GM23338 (cell line): ENCODE measurements at regions not wholly inside any gene's neighbourhood (a gene's known extent, or its start where the extent isn't known, plus 50 kb on each side); places are given as distances from the start of the nearest gene placed in this dataset.

ENCODE experiments used
- CREB1 ChIP-seq: fragments of 250-450 bp; sonication (Bioruptor Pico); IDR thresholded peaks from 2 replicates; pipeline ENCODE4 v1.5.0; 2020; ENCODE audit warnings: low read depth, mild to moderate bottlenecking, moderate library complexity
- EZH2 ChIP-seq: fragments of 200-600 bp; sonication (generic); IDR thresholded peaks from one replicate; pipeline ENCODE4 v1.8.0; 2017; ENCODE audit warnings: antibody characterized with exemption, mild to moderate bottlenecking, low read depth; ENCODE audit not compliant: unreplicated experiment
- EZH2phosphoT487 ChIP-seq: fragments of 200-600 bp; sonication (generic); IDR thresholded peaks from one replicate; pipeline ENCODE4 v1.8.1; 2018; ENCODE audit warnings: antibody characterized with exemption; ENCODE audit not compliant: unreplicated experiment
- JUNB ChIP-seq: IDR thresholded peaks from one replicate; pipeline ENCODE4 v1.6.1; 2016; ENCODE audit warnings: antibody characterized with exemption; ENCODE audit not compliant: unreplicated experiment
- NANOG ChIP-seq: IDR thresholded peaks from 2 replicates; pipeline ENCODE4 v1.6.1; 2016; ENCODE audit warnings: antibody characterized with exemption, borderline replicate concordance
- POLR2AphosphoS5 ChIP-seq: IDR thresholded peaks from 2 replicates; pipeline ENCODE4 v1.6.1; 2016; ENCODE audit warnings: antibody characterized with exemption, low read depth
- STAT1 ChIP-seq: IDR thresholded peaks from one replicate; pipeline ENCODE4 v1.6.1; 2016; ENCODE audit warnings: antibody characterized with exemption; ENCODE audit not compliant: unreplicated experiment
- ZNF114 ChIP-seq: fragments of 250-450 bp; sonication (Bioruptor Pico); IDR thresholded peaks from 2 replicates; pipeline ENCODE4 v1.5.0; 2020; ENCODE audit warnings: mild to moderate bottlenecking, moderate library complexity
- ZNF331 ChIP-seq: fragments of 250-450 bp; sonication (Bioruptor Pico); IDR thresholded peaks from 2 replicates; pipeline ENCODE4 v1.5.0; 2020; ENCODE audit warnings: low read depth, mild to moderate bottlenecking, moderate library complexity
- TF ChIP-seq, protein P1 (sequence below): IDR thresholded peaks from one replicate; pipeline ENCODE4 v1.6.1; 2018; ENCODE audit warnings: antibody characterized with exemption; ENCODE audit not compliant: unreplicated experiment
- TF ChIP-seq, protein P2 (sequence below), 2 experiments: fragments of 200-600 bp in 1 of 2; sonication (generic) in 1 of 2; conservative IDR thresholded peaks; 2 replicates each; pipeline versions ENCODE4 v1.5.1 to v1.6.1; 2016 to 2017; ENCODE audit warnings: antibody characterized with exemption in 2 of 2, low read depth in 2 of 2, mild to moderate bottlenecking in 2 of 2, moderate library complexity in 1 of 2
- TF ChIP-seq, protein P3 (sequence below): IDR thresholded peaks from 2 replicates; pipeline ENCODE4 v1.6.1; 2016; ENCODE audit warnings: antibody characterized with exemption
- TF ChIP-seq, protein P4 (sequence below): fragments of 250-450 bp; sonication (Bioruptor Pico); IDR thresholded peaks from 2 replicates; pipeline ENCODE4 v1.5.0; 2020; ENCODE audit warnings: mild to moderate bottlenecking, moderate library complexity

DNA sequence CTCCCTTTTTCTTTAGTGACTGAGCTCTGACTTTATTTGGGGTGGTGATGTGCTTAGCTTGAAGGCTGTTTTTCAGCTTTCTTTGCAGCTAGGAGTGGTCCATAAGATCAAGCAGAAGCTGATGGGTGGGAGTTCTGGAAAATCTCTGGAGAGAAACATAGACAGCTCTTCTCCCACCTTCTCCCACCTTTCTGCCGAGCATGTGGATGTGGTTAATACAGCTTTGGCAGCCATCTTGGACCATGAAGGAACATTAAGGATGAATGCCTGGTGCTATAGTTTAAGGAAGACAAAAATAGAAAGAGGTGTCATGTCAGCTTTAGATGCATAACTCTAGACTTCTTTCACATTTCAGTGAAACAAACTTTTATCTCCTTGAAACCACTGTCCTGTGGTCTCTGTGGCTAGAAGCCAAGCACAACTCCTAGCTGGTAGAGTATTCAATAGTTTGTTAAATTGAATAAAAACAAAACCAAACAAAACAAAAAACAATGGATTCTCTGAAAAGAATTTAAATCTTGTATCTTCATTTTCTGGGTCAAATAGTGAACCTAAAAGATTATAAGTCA lies 203.6 kb upstream of the SESN3 start:
- TF ChIP-seq, protein P1, sequence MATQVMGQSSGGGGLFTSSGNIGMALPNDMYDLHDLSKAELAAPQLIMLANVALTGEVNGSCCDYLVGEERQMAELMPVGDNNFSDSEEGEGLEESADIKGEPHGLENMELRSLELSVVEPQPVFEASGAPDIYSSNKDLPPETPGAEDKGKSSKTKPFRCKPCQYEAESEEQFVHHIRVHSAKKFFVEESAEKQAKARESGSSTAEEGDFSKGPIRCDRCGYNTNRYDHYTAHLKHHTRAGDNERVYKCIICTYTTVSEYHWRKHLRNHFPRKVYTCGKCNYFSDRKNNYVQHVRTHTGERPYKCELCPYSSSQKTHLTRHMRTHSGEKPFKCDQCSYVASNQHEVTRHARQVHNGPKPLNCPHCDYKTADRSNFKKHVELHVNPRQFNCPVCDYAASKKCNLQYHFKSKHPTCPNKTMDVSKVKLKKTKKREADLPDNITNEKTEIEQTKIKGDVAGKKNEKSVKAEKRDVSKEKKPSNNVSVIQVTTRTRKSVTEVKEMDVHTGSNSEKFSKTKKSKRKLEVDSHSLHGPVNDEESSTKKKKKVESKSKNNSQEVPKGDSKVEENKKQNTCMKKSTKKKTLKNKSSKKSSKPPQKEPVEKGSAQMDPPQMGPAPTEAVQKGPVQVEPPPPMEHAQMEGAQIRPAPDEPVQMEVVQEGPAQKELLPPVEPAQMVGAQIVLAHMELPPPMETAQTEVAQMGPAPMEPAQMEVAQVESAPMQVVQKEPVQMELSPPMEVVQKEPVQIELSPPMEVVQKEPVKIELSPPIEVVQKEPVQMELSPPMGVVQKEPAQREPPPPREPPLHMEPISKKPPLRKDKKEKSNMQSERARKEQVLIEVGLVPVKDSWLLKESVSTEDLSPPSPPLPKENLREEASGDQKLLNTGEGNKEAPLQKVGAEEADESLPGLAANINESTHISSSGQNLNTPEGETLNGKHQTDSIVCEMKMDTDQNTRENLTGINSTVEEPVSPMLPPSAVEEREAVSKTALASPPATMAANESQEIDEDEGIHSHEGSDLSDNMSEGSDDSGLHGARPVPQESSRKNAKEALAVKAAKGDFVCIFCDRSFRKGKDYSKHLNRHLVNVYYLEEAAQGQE = no peak
- TF ChIP-seq, protein P2, sequence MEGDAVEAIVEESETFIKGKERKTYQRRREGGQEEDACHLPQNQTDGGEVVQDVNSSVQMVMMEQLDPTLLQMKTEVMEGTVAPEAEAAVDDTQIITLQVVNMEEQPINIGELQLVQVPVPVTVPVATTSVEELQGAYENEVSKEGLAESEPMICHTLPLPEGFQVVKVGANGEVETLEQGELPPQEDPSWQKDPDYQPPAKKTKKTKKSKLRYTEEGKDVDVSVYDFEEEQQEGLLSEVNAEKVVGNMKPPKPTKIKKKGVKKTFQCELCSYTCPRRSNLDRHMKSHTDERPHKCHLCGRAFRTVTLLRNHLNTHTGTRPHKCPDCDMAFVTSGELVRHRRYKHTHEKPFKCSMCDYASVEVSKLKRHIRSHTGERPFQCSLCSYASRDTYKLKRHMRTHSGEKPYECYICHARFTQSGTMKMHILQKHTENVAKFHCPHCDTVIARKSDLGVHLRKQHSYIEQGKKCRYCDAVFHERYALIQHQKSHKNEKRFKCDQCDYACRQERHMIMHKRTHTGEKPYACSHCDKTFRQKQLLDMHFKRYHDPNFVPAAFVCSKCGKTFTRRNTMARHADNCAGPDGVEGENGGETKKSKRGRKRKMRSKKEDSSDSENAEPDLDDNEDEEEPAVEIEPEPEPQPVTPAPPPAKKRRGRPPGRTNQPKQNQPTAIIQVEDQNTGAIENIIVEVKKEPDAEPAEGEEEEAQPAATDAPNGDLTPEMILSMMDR (conservative IDR thresholded peaks at IDR 0.05; ENCODE audit: low read depth in 2 of 2) = no peak
- no peak for TF ChIP-seq JUNB
- TF ChIP-seq EZH2 = no peak
- TF ChIP-seq ZNF114 (CRISPR knock-in tag) = no peak
- no peak for TF ChIP-seq ZNF331
- no peak for TF ChIP-seq POLR2AphosphoS5
- TF ChIP-seq, protein P3, sequence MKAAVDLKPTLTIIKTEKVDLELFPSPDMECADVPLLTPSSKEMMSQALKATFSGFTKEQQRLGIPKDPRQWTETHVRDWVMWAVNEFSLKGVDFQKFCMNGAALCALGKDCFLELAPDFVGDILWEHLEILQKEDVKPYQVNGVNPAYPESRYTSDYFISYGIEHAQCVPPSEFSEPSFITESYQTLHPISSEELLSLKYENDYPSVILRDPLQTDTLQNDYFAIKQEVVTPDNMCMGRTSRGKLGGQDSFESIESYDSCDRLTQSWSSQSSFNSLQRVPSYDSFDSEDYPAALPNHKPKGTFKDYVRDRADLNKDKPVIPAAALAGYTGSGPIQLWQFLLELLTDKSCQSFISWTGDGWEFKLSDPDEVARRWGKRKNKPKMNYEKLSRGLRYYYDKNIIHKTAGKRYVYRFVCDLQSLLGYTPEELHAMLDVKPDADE = no peak
- no peak for TF ChIP-seq EZH2phosphoT487
- no peak for TF ChIP-seq CREB1 (CRISPR knock-in tag)
- TF ChIP-seq, protein P4, sequence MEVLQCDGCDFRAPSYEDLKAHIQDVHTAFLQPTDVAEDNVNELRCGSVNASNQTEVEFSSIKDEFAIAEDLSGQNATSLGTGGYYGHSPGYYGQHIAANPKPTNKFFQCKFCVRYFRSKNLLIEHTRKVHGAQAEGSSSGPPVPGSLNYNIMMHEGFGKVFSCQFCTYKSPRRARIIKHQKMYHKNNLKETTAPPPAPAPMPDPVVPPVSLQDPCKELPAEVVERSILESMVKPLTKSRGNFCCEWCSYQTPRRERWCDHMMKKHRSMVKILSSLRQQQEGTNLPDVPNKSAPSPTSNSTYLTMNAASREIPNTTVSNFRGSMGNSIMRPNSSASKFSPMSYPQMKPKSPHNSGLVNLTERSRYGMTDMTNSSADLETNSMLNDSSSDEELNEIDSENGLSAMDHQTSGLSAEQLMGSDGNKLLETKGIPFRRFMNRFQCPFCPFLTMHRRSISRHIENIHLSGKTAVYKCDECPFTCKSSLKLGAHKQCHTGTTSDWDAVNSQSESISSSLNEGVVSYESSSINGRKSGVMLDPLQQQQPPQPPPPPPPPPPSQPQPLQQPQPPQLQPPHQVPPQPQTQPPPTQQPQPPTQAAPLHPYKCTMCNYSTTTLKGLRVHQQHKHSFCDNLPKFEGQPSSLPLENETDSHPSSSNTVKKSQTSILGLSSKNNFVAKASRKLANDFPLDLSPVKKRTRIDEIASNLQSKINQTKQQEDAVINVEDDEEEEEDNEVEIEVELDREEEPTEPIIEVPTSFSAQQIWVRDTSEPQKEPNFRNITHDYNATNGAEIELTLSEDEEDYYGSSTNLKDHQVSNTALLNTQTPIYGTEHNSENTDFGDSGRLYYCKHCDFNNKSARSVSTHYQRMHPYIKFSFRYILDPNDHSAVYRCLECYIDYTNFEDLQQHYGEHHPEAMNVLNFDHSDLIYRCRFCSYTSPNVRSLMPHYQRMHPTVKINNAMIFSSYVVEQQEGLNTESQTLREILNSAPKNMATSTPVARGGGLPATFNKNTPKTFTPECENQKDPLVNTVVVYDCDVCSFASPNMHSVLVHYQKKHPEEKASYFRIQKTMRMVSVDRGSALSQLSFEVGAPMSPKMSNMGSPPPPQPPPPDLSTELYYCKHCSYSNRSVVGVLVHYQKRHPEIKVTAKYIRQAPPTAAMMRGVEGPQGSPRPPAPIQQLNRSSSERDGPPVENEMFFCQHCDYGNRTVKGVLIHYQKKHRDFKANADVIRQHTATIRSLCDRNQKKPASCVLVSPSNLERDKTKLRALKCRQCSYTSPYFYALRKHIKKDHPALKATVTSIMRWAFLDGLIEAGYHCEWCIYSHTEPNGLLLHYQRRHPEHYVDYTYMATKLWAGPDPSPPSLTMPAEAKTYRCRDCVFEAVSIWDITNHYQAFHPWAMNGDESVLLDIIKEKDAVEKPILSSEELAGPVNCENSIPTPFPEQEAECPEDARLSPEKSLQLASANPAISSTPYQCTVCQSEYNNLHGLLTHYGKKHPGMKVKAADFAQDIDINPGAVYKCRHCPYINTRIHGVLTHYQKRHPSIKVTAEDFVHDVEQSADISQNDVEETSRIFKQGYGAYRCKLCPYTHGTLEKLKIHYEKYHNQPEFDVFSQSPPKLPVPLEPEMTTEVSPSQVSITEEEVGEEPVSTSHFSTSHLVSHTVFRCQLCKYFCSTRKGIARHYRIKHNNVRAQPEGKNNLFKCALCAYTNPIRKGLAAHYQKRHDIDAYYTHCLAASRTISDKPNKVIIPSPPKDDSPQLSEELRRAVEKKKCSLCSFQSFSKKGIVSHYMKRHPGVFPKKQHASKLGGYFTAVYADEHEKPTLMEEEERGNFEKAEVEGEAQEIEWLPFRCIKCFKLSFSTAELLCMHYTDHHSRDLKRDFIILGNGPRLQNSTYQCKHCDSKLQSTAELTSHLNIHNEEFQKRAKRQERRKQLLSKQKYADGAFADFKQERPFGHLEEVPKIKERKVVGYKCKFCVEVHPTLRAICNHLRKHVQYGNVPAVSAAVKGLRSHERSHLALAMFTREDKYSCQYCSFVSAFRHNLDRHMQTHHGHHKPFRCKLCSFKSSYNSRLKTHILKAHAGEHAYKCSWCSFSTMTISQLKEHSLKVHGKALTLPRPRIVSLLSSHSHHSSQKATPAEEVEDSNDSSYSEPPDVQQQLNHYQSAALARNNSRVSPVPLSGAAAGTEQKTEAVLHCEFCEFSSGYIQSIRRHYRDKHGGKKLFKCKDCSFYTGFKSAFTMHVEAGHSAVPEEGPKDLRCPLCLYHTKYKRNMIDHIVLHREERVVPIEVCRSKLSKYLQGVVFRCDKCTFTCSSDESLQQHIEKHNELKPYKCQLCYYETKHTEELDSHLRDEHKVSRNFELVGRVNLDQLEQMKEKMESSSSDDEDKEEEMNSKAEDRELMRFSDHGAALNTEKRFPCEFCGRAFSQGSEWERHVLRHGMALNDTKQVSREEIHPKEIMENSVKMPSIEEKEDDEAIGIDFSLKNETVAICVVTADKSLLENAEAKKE (CRISPR knock-in tag) = no peak
- no peak for TF ChIP-seq STAT1
- TF ChIP-seq NANOG = no peak
